KMS-11 (cell line): ENCODE measurements at regions not wholly inside any gene's neighbourhood (a gene's known extent, or its start where the extent isn't known, plus 50 kb on each side); places are given as distances from the start of the nearest gene placed in this dataset.

Experiments
- H2AFZ ChIP-seq: fragments of 200-600 bp; sonication (generic); 2 replicates; pipeline ENCODE4 v1.6.1; 2016; ENCODE audit warnings: antibody characterized with exemption, mixed run types, low read depth
- H3K27ac ChIP-seq: fragments of 200-600 bp; sonication (generic); 2 replicates; pipeline ENCODE4 v1.6.1; 2016; ENCODE audit warnings: mild to moderate bottlenecking, mixed run types
- H3K27me3 ChIP-seq: fragments of 200-600 bp; sonication (generic); 2 replicates; pipeline ENCODE4 v1.6.1; 2017; ENCODE audit warnings: mild to moderate bottlenecking, low read depth, mixed run types, moderate library complexity; ENCODE audit not compliant: insufficient read depth
- H3K36me3 ChIP-seq: fragments of 200-600 bp; sonication (generic); 2 replicates; pipeline ENCODE4 v1.6.1; 2017; ENCODE audit warnings: mild to moderate bottlenecking, mixed run types; ENCODE audit not compliant: insufficient read depth
- H3K4me1 ChIP-seq: fragments of 200-600 bp; sonication (generic); 2 replicates; pipeline ENCODE4 v1.6.1; 2016; ENCODE audit warnings: mild to moderate bottlenecking, low read depth, mixed run types; ENCODE audit not compliant: poor library complexity, severe bottlenecking
- H3K4me2 ChIP-seq: fragments of 200-600 bp; sonication (generic); 2 replicates; pipeline ENCODE4 v1.7.0; 2016; ENCODE audit warnings: mild to moderate bottlenecking, mixed run types
- H3K4me3 ChIP-seq: fragments of 200-600 bp; sonication (generic); IDR thresholded peaks from 2 replicates; pipeline ENCODE4 v1.6.1; 2017; ENCODE audit warnings: low read depth, low read length, mixed read lengths; ENCODE audit not compliant: insufficient read depth
- H3K79me2 ChIP-seq: fragments of 200-600 bp; sonication (generic); 2 replicates; pipeline ENCODE4 v1.6.1; 2016; ENCODE audit warnings: low read depth, mixed run types; ENCODE audit not compliant: insufficient read depth
- H3K9ac ChIP-seq: fragments of 200-600 bp; sonication (generic); 2 replicates; pipeline ENCODE4 v1.6.1; 2016; ENCODE audit warnings: mild to moderate bottlenecking, mixed run types
- H4K20me1 ChIP-seq: fragments of 200-600 bp; sonication (generic); 2 replicates; pipeline ENCODE4 v1.6.1; 2016; ENCODE audit warnings: mild to moderate bottlenecking, mixed run types; ENCODE audit not compliant: insufficient read depth
- TF ChIP-seq, protein P1 (sequence below): fragments of 200-600 bp; sonication (generic); conservative IDR thresholded peaks from 2 replicates; pipeline ENCODE4 v1.6.1; 2017; ENCODE audit warnings: low read depth, mild to moderate bottlenecking, antibody characterized with exemption, low read length, moderate library complexity, mixed read lengths

DNA sequence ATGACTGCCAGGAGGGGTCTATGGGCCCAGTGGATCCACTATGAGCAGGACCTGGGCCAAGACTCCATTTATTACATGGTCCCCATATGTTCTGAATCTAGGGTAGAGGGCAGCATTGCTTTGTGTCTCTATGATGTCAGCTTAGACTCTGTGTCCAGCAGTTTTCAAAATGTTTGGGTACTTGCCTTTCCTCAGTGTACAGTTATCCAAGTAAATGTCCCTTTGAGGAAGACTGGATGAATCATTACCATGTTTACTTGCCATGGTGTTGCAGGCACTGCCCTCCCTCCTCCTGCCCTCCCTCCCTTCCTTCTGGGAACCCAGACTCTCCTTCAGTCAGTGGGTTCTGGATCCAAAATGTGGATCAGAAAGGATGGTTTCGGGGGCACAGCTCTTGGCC is 108.6 kb downstream of the NRN1 start:
- TF ChIP-seq, protein P1, sequence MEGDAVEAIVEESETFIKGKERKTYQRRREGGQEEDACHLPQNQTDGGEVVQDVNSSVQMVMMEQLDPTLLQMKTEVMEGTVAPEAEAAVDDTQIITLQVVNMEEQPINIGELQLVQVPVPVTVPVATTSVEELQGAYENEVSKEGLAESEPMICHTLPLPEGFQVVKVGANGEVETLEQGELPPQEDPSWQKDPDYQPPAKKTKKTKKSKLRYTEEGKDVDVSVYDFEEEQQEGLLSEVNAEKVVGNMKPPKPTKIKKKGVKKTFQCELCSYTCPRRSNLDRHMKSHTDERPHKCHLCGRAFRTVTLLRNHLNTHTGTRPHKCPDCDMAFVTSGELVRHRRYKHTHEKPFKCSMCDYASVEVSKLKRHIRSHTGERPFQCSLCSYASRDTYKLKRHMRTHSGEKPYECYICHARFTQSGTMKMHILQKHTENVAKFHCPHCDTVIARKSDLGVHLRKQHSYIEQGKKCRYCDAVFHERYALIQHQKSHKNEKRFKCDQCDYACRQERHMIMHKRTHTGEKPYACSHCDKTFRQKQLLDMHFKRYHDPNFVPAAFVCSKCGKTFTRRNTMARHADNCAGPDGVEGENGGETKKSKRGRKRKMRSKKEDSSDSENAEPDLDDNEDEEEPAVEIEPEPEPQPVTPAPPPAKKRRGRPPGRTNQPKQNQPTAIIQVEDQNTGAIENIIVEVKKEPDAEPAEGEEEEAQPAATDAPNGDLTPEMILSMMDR: no peak
- H3K27me3 ChIP-seq: no peaks in the 10 kb centered on the region
- H2AFZ ChIP-seq: no peak overlapping the region
- no peak overlapping the region for H3K4me3 ChIP-seq
- H3K79me2 ChIP-seq: no peaks in the 10 kb centered on the region
- H3K4me1 ChIP-seq: peaks cover 2% of the 10 kb centered on the region
- H3K9ac ChIP-seq: no peak overlapping the region
- no peak overlapping the region for H3K27ac ChIP-seq
- H3K4me2 ChIP-seq: no peak overlapping the region
- H4K20me1 ChIP-seq: no peaks in the 10 kb centered on the region
- no peaks in the 10 kb centered on the region for H3K36me3 ChIP-seq

DNA sequence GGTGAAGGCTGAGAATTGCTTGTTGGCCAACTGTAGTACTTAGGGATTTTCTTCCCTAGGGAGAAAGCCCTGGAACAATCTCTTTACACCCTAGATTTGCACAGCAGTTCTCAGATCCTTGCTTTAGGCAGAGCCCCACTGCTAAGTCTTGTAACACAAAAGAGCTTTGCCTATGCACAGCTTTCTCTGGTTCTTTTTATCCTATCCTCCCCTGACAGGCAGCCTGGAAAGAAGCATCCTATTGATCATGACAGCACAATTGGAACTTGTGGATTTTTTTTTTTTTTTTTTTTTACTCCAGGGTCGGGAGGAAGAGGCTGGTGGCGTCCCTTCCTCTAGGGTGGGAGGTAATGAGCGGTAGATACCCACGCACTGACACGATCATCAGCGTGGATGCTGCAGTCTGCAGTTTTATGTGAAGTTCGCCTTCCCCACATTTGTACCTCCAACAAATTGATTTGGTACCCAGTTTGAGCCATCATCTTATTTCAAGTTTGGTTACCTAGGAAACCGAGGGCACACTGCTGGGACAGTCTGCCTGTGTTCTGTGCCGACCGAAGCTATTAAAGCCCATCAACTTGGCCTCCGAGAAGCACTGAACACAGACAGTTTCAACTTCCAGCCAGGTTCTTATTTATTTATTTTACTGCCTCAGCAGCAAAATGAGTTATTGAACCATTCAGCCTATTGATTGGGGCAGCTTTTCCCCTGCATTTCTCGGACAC is 110.1 kb downstream of the NRN1 start:
- no peak overlapping the region for H2AFZ ChIP-seq
- H3K4me1 ChIP-seq: peaks cover 9% of the 10 kb centered on the region
- H4K20me1 ChIP-seq: no peaks in the 10 kb centered on the region
- no peak overlapping the region for H3K27ac ChIP-seq
- H3K36me3 ChIP-seq: no peaks in the 10 kb centered on the region
- H3K4me2 ChIP-seq: no peak overlapping the region
- no peaks in the 10 kb centered on the region for H3K79me2 ChIP-seq
- no peaks in the 10 kb centered on the region for H3K27me3 ChIP-seq
- no peak overlapping the region for H3K4me3 ChIP-seq
- TF ChIP-seq, protein P1: no peak
- H3K9ac ChIP-seq: no peak overlapping the region

DNA sequence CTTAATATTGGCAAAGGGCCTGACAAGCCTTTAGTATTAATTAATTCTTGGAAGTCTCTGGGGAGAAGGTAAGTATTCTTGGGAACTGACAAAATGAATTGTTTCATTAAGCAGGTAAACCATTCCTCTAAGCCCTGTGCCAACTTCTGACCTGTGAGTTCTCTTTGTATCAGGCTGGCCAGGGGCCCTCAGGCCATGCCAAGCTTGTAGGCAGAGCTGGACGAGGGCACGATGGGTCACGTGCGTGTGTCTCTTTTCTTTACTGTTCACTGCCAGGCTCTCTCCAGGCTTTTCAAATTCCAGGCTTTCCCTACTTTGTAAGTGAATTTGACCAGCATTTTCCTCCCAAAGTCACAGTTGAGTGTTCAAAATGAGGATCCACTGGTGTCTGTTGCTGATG is 112.4 kb downstream of the NRN1 start:
- Histone ChIP-seq H3K27ac (no peak overlapping the region), H3K4me2 (no peak overlapping the region), H3K79me2 (no peaks in the 10 kb centered on the region), H3K36me3 (no peaks in the 10 kb centered on the region), H3K4me1 (peaks cover 9% of the 10 kb centered on the region), H2AFZ (no peak overlapping the region), H4K20me1 (no peaks in the 10 kb centered on the region), H3K4me3 (no peak overlapping the region), H3K9ac (no peak overlapping the region), H3K27me3 (no peaks in the 10 kb centered on the region)
- TF ChIP-seq, protein P1: no peak

DNA sequence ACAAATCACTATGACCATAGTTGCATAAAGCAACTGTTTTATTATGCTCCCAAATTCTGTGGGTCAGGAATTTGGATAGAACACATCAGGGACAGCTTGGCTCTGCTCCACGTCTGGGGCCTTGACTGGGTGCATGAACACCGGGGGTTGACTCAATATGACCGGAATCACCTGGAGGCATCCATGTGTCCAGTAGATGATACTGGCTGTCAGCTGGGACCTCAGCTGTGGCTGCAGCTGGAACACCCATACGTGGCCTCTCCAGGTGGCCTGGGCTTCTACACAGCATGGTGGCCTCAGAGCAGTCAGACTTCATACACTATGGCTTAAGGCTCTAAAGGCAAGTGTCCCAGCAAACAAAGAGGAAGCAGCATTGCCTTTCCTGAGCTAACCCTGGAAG is 113.4 kb downstream of the NRN1 start:
- Histone ChIP-seq H3K27me3 (no peaks in the 10 kb centered on the region), H3K27ac (no peak overlapping the region), H3K4me3 (no peak overlapping the region), H3K4me1 (peaks cover 9% of the 10 kb centered on the region), H3K79me2 (no peaks in the 10 kb centered on the region), H3K36me3 (no peaks in the 10 kb centered on the region), H3K4me2 (peak overlapping the region; percentile 48), H2AFZ (no peak overlapping the region; the same call in 1 of the 2 replicates), H4K20me1 (no peaks in the 10 kb centered on the region), H3K9ac (no peak overlapping the region)
- TF ChIP-seq, protein P1: no peak
